MM.1S (cell line): ENCODE measurements at regions not wholly inside any gene's neighbourhood (a gene's known extent, or its start where the extent isn't known, plus 50 kb on each side); places are given as distances from the start of the nearest gene placed in this dataset.

Experiments
- DNase-seq: peaks from one replicate; pipeline ENCODE4 v3.0.0-alpha.2; 2015
- H2AFZ ChIP-seq: fragments of 300-600 bp; sonication (generic); 2 replicates; pipeline ENCODE4 v1.6.0; 2016; ENCODE audit warnings: antibody characterized with exemption, low read length
- H3F3A ChIP-seq: fragments of 300-600 bp; sonication (generic); 2 replicates; pipeline ENCODE4 v1.6.1; 2016; ENCODE audit warnings: mild to moderate bottlenecking, antibody characterized with exemption, low read length, moderate library complexity, mixed read lengths; ENCODE audit not compliant: insufficient read depth
- H3K27ac ChIP-seq: fragments of 300-600 bp; sonication (generic); 2 replicates; pipeline ENCODE4 v1.5.1; 2016; ENCODE audit warnings: mild to moderate bottlenecking, low read length
- H3K27me3 ChIP-seq: fragments of 300-600 bp; sonication (generic); replicated peaks from 2 replicates; pipeline ENCODE4 v1.6.0; 2016; ENCODE audit warnings: low read length; ENCODE audit not compliant: insufficient read depth
- H3K36me3 ChIP-seq: fragments of 300-600 bp; sonication (generic); replicated peaks from 2 replicates; pipeline ENCODE4 v1.6.1; 2016; ENCODE audit warnings: mild to moderate bottlenecking, low read length, mixed read lengths; ENCODE audit not compliant: insufficient read depth
- H3K4me1 ChIP-seq: fragments of 300-600 bp; sonication (generic); 2 replicates; pipeline ENCODE4 v1.6.1; 2016; ENCODE audit warnings: low read length, mixed read lengths
- H3K4me2 ChIP-seq: fragments of 300-600 bp; sonication (generic); 2 replicates; pipeline ENCODE4 v1.6.0; 2016; ENCODE audit warnings: low read depth, low read length
- H3K4me3 ChIP-seq: fragments of 300-600 bp; sonication (generic); 2 replicates; pipeline ENCODE4 v1.5.1; 2016; ENCODE audit warnings: low read length, mixed read lengths
- H3K79me2 ChIP-seq: fragments of 300-600 bp; sonication (generic); 2 replicates; pipeline ENCODE4 v1.6.1; 2016; ENCODE audit warnings: mixed run types, low read length, mixed read lengths
- H3K9ac ChIP-seq: fragments of 300-600 bp; sonication (generic); 2 replicates; pipeline ENCODE4 v1.6.1; 2016; ENCODE audit warnings: low read length, mixed read lengths
- H3K9me2 ChIP-seq: fragments of 300-600 bp; sonication (generic); replicated peaks from 2 replicates; pipeline ENCODE4 v1.6.1; 2016; ENCODE audit warnings: mild to moderate bottlenecking, low read length, mixed read lengths; ENCODE audit not compliant: insufficient read depth
- H3K9me3 ChIP-seq: fragments of 300-600 bp; sonication (generic); replicated peaks from 2 replicates; pipeline ENCODE4 v1.6.1; 2016; ENCODE audit warnings: mild to moderate bottlenecking, low read length, mixed read lengths; ENCODE audit not compliant: insufficient read depth
- H4K20me1 ChIP-seq: fragments of 300-600 bp; sonication (generic); 2 replicates; pipeline ENCODE4 v1.6.1; 2016; ENCODE audit warnings: mild to moderate bottlenecking, low read length, moderate library complexity, mixed read lengths; ENCODE audit not compliant: insufficient read depth
- CTCF ChIP-seq: fragments of 300-600 bp; sonication (generic); IDR thresholded peaks from 2 replicates; pipeline ENCODE4 v1.5.1; 2016; ENCODE audit warnings: antibody characterized with exemption, low read length, mixed read lengths
- EZH2 ChIP-seq: fragments of 300-600 bp; sonication (generic); optimal IDR thresholded peaks from 2 replicates; pipeline ENCODE3; 2017; ENCODE audit warnings: low read depth, mild to moderate bottlenecking, antibody characterized with exemption, low read length, mixed read lengths
- EZH2phosphoT487 ChIP-seq: fragments of 300-600 bp; sonication (generic); IDR thresholded peaks from 2 replicates; pipeline ENCODE4 v1.6.1; 2018; ENCODE audit warnings: antibody characterized with exemption, low read length

DNA sequence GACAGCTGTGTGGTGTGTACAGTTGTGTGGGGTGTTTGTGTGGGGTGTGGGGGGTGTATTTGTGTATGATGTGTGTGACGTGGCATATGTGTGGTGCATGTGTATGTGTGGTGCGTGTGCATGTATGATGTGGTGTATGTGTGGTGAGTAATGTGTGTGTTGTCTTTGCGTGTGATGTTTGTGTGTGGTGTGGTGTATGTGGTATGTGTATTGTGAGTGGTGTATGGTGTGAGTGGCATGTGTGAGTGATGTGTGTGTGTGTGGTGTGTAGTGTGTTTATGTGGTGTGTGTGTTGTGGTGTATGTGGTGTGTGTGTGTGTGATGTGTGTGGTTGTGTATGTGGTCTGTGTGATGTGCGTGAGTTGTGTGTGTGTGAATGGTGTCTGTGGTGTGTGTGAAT is 191.1 kb downstream of the MELK start:
- H3K9ac ChIP-seq: no peak overlapping the region
- H3K79me2 ChIP-seq: no peaks in the 10 kb centered on the region
- no peak overlapping the region for H2AFZ ChIP-seq
- peaks cover 57% of the 10 kb centered on the region for H3K27me3 ChIP-seq
- peaks cover 9% of the 10 kb centered on the region; the same call in 1 of the 2 replicates for H3F3A ChIP-seq
- no peak overlapping the region for H3K4me2 ChIP-seq
- H3K36me3 ChIP-seq: no peaks in the 10 kb centered on the region
- no peaks in the 10 kb centered on the region for H4K20me1 ChIP-seq
- H3K9me2 ChIP-seq: no peaks in the 10 kb centered on the region
- no peak for DNase-seq
- H3K4me1 ChIP-seq: peaks cover 5% of the 10 kb centered on the region
- H3K27ac ChIP-seq: no peak overlapping the region
- H3K4me3 ChIP-seq: no peak overlapping the region
- TF ChIP-seq CTCF (no peak), EZH2phosphoT487 (no peak), EZH2 (no peak)
- H3K9me3 ChIP-seq: no peaks in the 10 kb centered on the region

DNA sequence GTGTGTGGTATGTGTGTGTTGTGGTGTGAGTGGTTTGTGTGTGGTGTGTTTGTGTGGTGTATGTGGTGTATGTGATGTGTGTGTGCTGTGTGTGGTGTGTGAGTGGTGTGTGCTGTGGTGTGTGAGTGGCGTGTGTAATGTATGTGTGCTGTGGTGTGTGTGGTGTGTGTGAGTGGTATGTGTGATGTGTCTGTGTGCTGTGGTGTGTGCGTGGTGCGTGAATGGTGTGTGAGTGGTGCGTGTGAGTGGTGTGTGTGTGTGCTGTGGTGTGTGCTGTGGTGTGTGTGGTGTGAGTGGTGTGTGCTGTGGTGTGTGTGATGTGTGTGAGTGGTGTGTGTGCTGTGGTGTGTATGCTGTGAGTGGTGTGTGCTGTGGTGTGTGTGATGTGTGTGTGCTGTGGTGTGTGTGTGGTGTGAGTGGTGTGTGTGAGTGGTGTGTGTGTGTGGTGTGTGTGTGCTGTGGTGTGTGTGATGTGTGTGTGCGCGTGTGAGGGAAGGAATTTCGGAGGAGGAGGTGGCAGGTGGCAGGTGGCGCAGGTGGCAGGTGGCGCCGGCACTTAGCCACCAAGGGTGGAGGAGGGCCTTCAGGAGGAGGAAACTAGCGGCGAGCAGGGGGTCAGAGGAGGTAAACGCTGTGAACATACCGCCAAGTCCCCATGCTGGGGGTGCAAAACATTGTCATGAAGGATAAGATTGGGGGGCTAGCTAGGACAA is 191.8 kb downstream of the MELK start:
- peaks cover 5% of the 10 kb centered on the region for H3K4me1 ChIP-seq
- H3K9me2 ChIP-seq: no peaks in the 10 kb centered on the region
- no peaks in the 10 kb centered on the region for H3K9me3 ChIP-seq
- no peak overlapping the region for H3K4me2 ChIP-seq
- TF ChIP-seq CTCF (no peak), EZH2 (no peak), EZH2phosphoT487 (no peak)
- H2AFZ ChIP-seq: no peak overlapping the region
- H3K4me3 ChIP-seq: no peak overlapping the region
- peaks cover 9% of the 10 kb centered on the region; the same call in 1 of the 2 replicates for H3F3A ChIP-seq
- H3K27me3 ChIP-seq: peaks cover 57% of the 10 kb centered on the region
- no peaks in the 10 kb centered on the region for H3K79me2 ChIP-seq
- DNase-seq: no peak
- no peaks in the 10 kb centered on the region for H4K20me1 ChIP-seq
- H3K9ac ChIP-seq: no peak overlapping the region
- H3K36me3 ChIP-seq: no peaks in the 10 kb centered on the region
- H3K27ac ChIP-seq: no peak overlapping the region

DNA sequence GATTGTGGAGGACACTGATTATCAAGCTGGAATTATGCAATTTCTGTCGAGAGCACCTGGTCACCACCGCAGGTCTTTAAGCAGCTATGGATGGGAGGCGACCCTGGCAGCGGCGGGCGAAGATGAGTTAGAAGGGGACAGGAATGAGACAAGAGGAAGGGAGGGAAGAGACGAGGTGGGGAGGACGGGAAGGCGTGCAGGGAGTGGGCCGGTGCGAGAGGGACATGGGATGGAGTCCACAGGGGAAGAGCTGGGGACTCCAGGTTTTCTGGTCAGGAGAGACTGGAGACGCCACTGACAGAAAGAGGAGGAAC is 192.3 kb downstream of the MELK start:
- TF ChIP-seq CTCF: no peak
- TF ChIP-seq EZH2: no peak
- 0 out of 2 replicates have a peak overlapping the region, but pooled peaks have one; percentile 94 for H2AFZ ChIP-seq
- no peak overlapping the region for H3K9ac ChIP-seq

More for the DNA sequence above, 192.3 kb downstream of the MELK start:
- peaks cover 9% of the 10 kb centered on the region; the same call in 1 of the 2 replicates for H3F3A ChIP-seq
- H3K9me2 ChIP-seq: no peaks in the 10 kb centered on the region
- H3K36me3 ChIP-seq: no peaks in the 10 kb centered on the region
- no peaks in the 10 kb centered on the region for H3K79me2 ChIP-seq
- H3K4me2 ChIP-seq: no peak overlapping the region; the same call in 1 of the 2 replicates
- DNase-seq: no peak
- H3K4me3 ChIP-seq: no peak overlapping the region
- H3K27me3 ChIP-seq: peaks cover 57% of the 10 kb centered on the region
- no peaks in the 10 kb centered on the region for H3K9me3 ChIP-seq
- peaks cover 5% of the 10 kb centered on the region for H3K4me1 ChIP-seq
- H4K20me1 ChIP-seq: no peaks in the 10 kb centered on the region
- H3K27ac ChIP-seq: no peak overlapping the region
